Thoracic aorta (tissue), 2 donors: ENCODE measurements at regions not wholly inside any gene's neighbourhood (a gene's known extent, or its start where the extent isn't known, plus 50 kb on each side); places are given as distances from the start of the nearest gene placed in this dataset.

Experiments
- ATAC-seq: fragments of 150-250 bp; one replicate; pipeline ENCODE4 v1.8.0; 2017; ENCODE audit warnings: low read depth; ENCODE audit not compliant: insufficient number of reproducible peaks, low FRiP score
- DNase-seq: peaks from one replicate; pipeline ENCODE4 v3.0.0-alpha.2; 2020; ENCODE audit warnings: low spot score
- H3K27ac ChIP-seq, 2 donors: fragments of 200-600 bp; sonication (generic); 1 replicate in 1 of 2; 2 replicates in 1 of 2; pipeline ENCODE4 v1.5.1; 2016; ENCODE audit warnings: mild to moderate bottlenecking in 2 of 2, moderate library complexity in 2 of 2
- H3K27me3 ChIP-seq: fragments of 200-600 bp; sonication (generic); replicated peaks from 2 replicates; pipeline ENCODE4 v1.6.0; 2016; ENCODE audit warnings: mild to moderate bottlenecking; ENCODE audit not compliant: insufficient read depth
- H3K36me3 ChIP-seq: fragments of 200-600 bp; sonication (generic); one replicate; pipeline ENCODE4 v1.5.1; 2016
- H3K4me1 ChIP-seq, 2 donors: fragments of 200-600 bp; sonication (generic); 1 replicate in 1 of 2; 2 replicates in 1 of 2; pipeline versions ENCODE4 v1.5.1 to v1.6.0; 2016; ENCODE audit warnings: low read depth in 2 of 2, mild to moderate bottlenecking in 1 of 2; ENCODE audit not compliant: control insufficient read depth in 1 of 2
- H3K4me3 ChIP-seq: fragments of 200-600 bp; sonication (generic); 2 replicates; pipeline ENCODE4 v1.5.1; 2016; ENCODE audit warnings: mild to moderate bottlenecking
- H3K9me3 ChIP-seq: fragments of 200-600 bp; sonication (generic); 2 replicates; pipeline ENCODE4 v1.5.1; 2016
- CTCF ChIP-seq: fragments of 200-600 bp; sonication (generic); IDR thresholded peaks from one replicate; pipeline ENCODE4 v1.5.1; 2019; ENCODE audit warnings: antibody characterized with exemption

- DNase-seq, result no peak
- H3K27me3 ChIP-seq, result no peaks in the 10 kb centered on the region
- TF ChIP-seq CTCF, result no peak
- H3K4me1 ChIP-seq, result no peaks in the 10 kb centered on the region
- H3K9me3 ChIP-seq, result no peaks in the 10 kb centered on the region
- no peaks in the 10 kb centered on the region for H3K36me3 ChIP-seq
- no peak for ATAC-seq
- H3K4me3 ChIP-seq, result no peak overlapping the region
- H3K27ac ChIP-seq, result no peak overlapping the region
These were observed 304.6 kb upstream of the ZFP64 start for GRCh38 chr20:52496191-52496590.

- no peaks in the 10 kb centered on the region for H3K36me3 ChIP-seq
- DNase-seq (no peak), ATAC-seq (no peak)
- no peaks in the 10 kb centered on the region for H3K9me3 ChIP-seq
- H3K27ac ChIP-seq, result no peak overlapping the region
- H3K27me3 ChIP-seq, result no peaks in the 10 kb centered on the region
- H3K4me3 ChIP-seq, result no peak overlapping the region
- TF ChIP-seq CTCF, result no peak
- no peaks in the 10 kb centered on the region for H3K4me1 ChIP-seq
These were observed 302.7 kb upstream of the ZFP64 start for GRCh38 chr20:52494244-52494643.

- Histone ChIP-seq H3K4me3 (no peak overlapping the region), H3K27me3 (no peaks in the 10 kb centered on the region), H3K4me1 (no peaks in the 10 kb centered on the region), H3K36me3 (no peaks in the 10 kb centered on the region), H3K27ac (no peak overlapping the region), H3K9me3 (no peaks in the 10 kb centered on the region)
- DNase-seq (no peak), ATAC-seq (no peak)
- TF ChIP-seq CTCF, result no peak
These were observed 301.7 kb upstream of the ZFP64 start for GRCh38 chr20:52493171-52493721.

GRCh38 chr20:52490711-52491430 is 299.3 kb upstream of the ZFP64 start:
- Histone ChIP-seq H3K9me3 (no peaks in the 10 kb centered on the region), H3K4me1 (no peaks in the 10 kb centered on the region), H3K36me3 (no peaks in the 10 kb centered on the region), H3K4me3 (no peak overlapping the region), H3K27me3 (no peaks in the 10 kb centered on the region), H3K27ac (no peak overlapping the region)
- TF ChIP-seq CTCF, result no peak
- DNase-seq (no peak), ATAC-seq (no peak)

GRCh38 chr20:52484438-52484837 is 292.9 kb upstream of the ZFP64 start:
- H3K4me3 ChIP-seq, result no peak overlapping the region
- no peak for TF ChIP-seq CTCF

More at GRCh38 chr20:52484438-52484837, 292.9 kb upstream of the ZFP64 start:
- ATAC-seq (no peak), DNase-seq (no peak)
- Histone ChIP-seq H3K9me3 (no peaks in the 10 kb centered on the region), H3K27me3 (no peaks in the 10 kb centered on the region), H3K4me1 (no peaks in the 10 kb centered on the region), H3K36me3 (no peaks in the 10 kb centered on the region), H3K27ac (no peak overlapping the region)
